Neuronal stem cell (in vitro differentiated cells): ENCODE measurements at regions not wholly inside any gene's neighbourhood (a gene's known extent, or its start where the extent isn't known, plus 50 kb on each side); places are given as distances from the start of the nearest gene placed in this dataset.
A peak's percentile ranks its signal among the peaks of the same experiment; 100 is the strongest.

Experiments
- DNase-seq: peaks from one replicate; pipeline ENCODE4 v3.0.0-alpha.2; 2013; ENCODE audit warnings: low spot score
- H2AFZ ChIP-seq: one replicate; pipeline ENCODE4 v1.6.1; 2013; ENCODE audit warnings: mild to moderate bottlenecking, low read length, inconsistent platforms
- H2AK5ac ChIP-seq: 2 replicates; pipeline ENCODE4 v1.6.1; 2013; ENCODE audit warnings: low read depth, mild to moderate bottlenecking, inconsistent platforms, low read length, moderate library complexity, mixed read lengths
- H2BK120ac ChIP-seq: 2 replicates; pipeline ENCODE4 v1.6.1; 2013; ENCODE audit warnings: low read depth, mild to moderate bottlenecking, inconsistent platforms, low read length, moderate library complexity, mixed read lengths
- H2BK12ac ChIP-seq: one replicate; pipeline ENCODE4 v1.6.1; 2013; ENCODE audit warnings: low read length, inconsistent platforms
- H2BK15ac ChIP-seq: 2 replicates; pipeline ENCODE4 v1.6.1; 2013; ENCODE audit warnings: mild to moderate bottlenecking, low read length, inconsistent platforms, mixed read lengths
- H2BK5ac ChIP-seq: one replicate; pipeline ENCODE4 v1.6.1; 2013; ENCODE audit warnings: inconsistent platforms, mild to moderate bottlenecking, low read length, moderate library complexity
- H3K14ac ChIP-seq: one replicate; pipeline ENCODE4 v1.6.1; 2013; ENCODE audit warnings: low read length, inconsistent platforms
- H3K18ac ChIP-seq: 2 replicates; pipeline ENCODE4 v1.6.1; 2013; ENCODE audit warnings: low read length, inconsistent platforms
- H3K23ac ChIP-seq: 2 replicates; pipeline ENCODE4 v1.6.1; 2013; ENCODE audit warnings: low read depth, mild to moderate bottlenecking, mixed read lengths, low read length, inconsistent platforms; ENCODE audit not compliant: poor library complexity
- H3K27ac ChIP-seq: replicated peaks from 3 replicates; pipeline ENCODE4 v1.5.1; 2013; ENCODE audit warnings: low read length, inconsistent platforms
- H3K27me3 ChIP-seq, 3 experiments: 2 replicates each; pipeline ENCODE4 v1.6.1; 2013; ENCODE audit warnings: low read length in 3 of 3, mild to moderate bottlenecking in 2 of 3, inconsistent platforms in 1 of 3, low read depth in 1 of 3, mixed read lengths in 1 of 3, moderate library complexity in 1 of 3; ENCODE audit not compliant: control insufficient read depth in 3 of 3, insufficient read depth in 3 of 3
- H3K36me3 ChIP-seq, 2 donors: replicated peaks in 1 of 2; 2 replicates each; pipeline ENCODE4 v1.6.1; 2013; ENCODE audit warnings: low read length in 2 of 2; ENCODE audit not compliant: control insufficient read depth in 2 of 2, insufficient read depth in 2 of 2
- H3K4ac ChIP-seq: 2 replicates; pipeline ENCODE4 v1.6.1; 2013; ENCODE audit warnings: inconsistent platforms, mild to moderate bottlenecking, low read length, moderate library complexity
- H3K4me1 ChIP-seq, 2 donors: 1 replicate in 1 of 2; 2 replicates in 1 of 2; pipeline ENCODE4 v1.6.1; 2013; ENCODE audit warnings: low read length in 2 of 2, low read depth in 1 of 2; ENCODE audit not compliant: control insufficient read depth in 2 of 2, insufficient read depth in 1 of 2
- H3K4me2 ChIP-seq: one replicate; pipeline ENCODE4 v1.6.1; 2013; ENCODE audit warnings: mild to moderate bottlenecking, low read length, inconsistent platforms; ENCODE audit not compliant: insufficient read depth, poor library complexity, severe bottlenecking
- H3K4me3 ChIP-seq, 2 donors: 2 replicates each; pipeline ENCODE4 v1.5.1; 2013; ENCODE audit warnings: low read length in 2 of 2, mild to moderate bottlenecking in 2 of 2, inconsistent platforms in 1 of 2, moderate library complexity in 1 of 2
- H3K79me1 ChIP-seq: one replicate; pipeline ENCODE4 v1.6.1; 2013; ENCODE audit warnings: low read depth, mild to moderate bottlenecking, inconsistent platforms, low read length, moderate library complexity
- H3K9ac ChIP-seq: one replicate; pipeline ENCODE4 v1.6.1; 2013; ENCODE audit warnings: mild to moderate bottlenecking, low read depth, low read length, inconsistent platforms; ENCODE audit not compliant: poor library complexity
- H3K9me3 ChIP-seq, 2 donors: replicated peaks in 1 of 2; 2 replicates each; pipeline versions ENCODE3 to v1.6.1; 2013; ENCODE audit warnings: low read length in 2 of 2, mild to moderate bottlenecking in 2 of 2, inconsistent platforms in 1 of 2, low read depth in 1 of 2, mixed read lengths in 1 of 2, moderate library complexity in 1 of 2; ENCODE audit not compliant: control insufficient read depth in 2 of 2, insufficient read depth in 1 of 2
- H4K8ac ChIP-seq: one replicate; pipeline ENCODE4 v1.6.1; 2013; ENCODE audit warnings: low read depth, mild to moderate bottlenecking, inconsistent platforms, low read length, moderate library complexity
- H4K91ac ChIP-seq: one replicate; pipeline ENCODE4 v1.6.1; 2013; ENCODE audit warnings: low read length, low read depth, mild to moderate bottlenecking, inconsistent platforms; ENCODE audit not compliant: poor library complexity
- WGBS, 2 donors: extraction: QIAGEN DNeasy Blood & Tissue Kit; methylation state at CpG; one replicate each; pipeline ENCODE4 v1.1.7; 2013; ENCODE audit warnings: missing lambda C conversion rate in 2 of 2, mixed read lengths in 1 of 2; ENCODE audit not compliant: insufficient read length in 2 of 2, insufficient replicate concordance in 1 of 2; ENCODE audit errors: extremely low coverage in 2 of 2; 5-methylcytosine and 5-hydroxymethylcytosine counted together

DNA sequence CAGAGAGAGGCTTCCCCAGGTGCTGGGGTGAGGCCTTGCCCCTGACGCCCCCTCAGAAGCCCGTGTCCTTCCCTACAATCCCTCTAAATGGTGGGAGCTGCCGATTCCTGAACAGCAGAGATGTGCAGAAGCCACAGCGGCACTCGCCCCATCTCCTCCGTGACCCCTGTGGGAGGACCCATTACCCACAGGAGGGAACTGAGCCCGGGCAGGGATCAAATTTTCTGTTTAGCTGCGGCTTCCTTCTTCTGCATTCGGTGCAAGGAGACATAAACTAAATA lies 181.2 kb upstream of the RAB6C start:
- no peak overlapping the region for H3K27ac ChIP-seq
- H3K9ac ChIP-seq: no peak overlapping the region
- H3K9me3 ChIP-seq: no peaks in the 10 kb centered on the region
- WGBS, 2 donors: no CpG with 5 or more reads among the region's 9 CpGs
- no peak overlapping the region for H3K4ac ChIP-seq
- DNase-seq: no peak
- peaks cover 2 to 4% of the 10 kb centered on the region in 2 donors for H3K4me1 ChIP-seq
- H2BK120ac ChIP-seq: no peak overlapping the region
- H2AK5ac ChIP-seq: no peak overlapping the region
- no peaks in the 10 kb centered on the region for H3K36me3 ChIP-seq
- H2BK12ac ChIP-seq: no peak overlapping the region
- H4K8ac ChIP-seq: no peak overlapping the region
- H2AFZ ChIP-seq: no peak overlapping the region
- H3K79me1 ChIP-seq: no peaks in the 10 kb centered on the region
- no peak overlapping the region for H3K4me3 ChIP-seq
- peak overlapping the region; percentile 5 for H3K23ac ChIP-seq
- no peaks in the 10 kb centered on the region for H3K27me3 ChIP-seq
- H3K14ac ChIP-seq: no peak overlapping the region
- no peak overlapping the region for H2BK5ac ChIP-seq
- no peak overlapping the region for H2BK15ac ChIP-seq
- H3K18ac ChIP-seq: peak overlapping the region; percentile 15
- no peak overlapping the region for H4K91ac ChIP-seq
- H3K4me2 ChIP-seq: no peak overlapping the region

DNA sequence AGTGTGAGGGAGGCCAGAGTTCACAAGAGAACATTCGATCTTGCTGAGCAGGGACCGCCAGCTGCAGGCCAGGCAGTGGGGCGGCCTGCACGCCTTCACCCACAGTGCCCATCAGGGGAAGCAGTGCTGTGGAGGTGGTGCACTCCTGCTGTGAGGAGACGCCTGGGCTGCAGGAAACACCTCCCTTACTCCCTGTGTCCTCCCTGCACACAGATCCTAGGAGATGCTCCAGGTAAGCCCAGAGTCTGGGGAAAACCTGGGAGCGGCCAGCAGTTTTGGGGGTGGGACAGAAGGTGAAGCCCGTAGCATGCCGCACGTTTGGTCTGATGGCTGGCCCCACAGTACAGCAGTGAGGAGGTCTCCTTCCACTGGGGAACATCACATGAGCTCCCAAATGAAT lies 180.8 kb upstream of the RAB6C start:
- H3K23ac ChIP-seq: peak overlapping the region; percentile 82
- H3K18ac ChIP-seq: peak overlapping the region; percentile 35
- no peak overlapping the region for H2BK15ac ChIP-seq
- no peak overlapping the region for H3K14ac ChIP-seq
- H4K91ac ChIP-seq: no peak overlapping the region
- H2AK5ac ChIP-seq: peak overlapping the region; percentile 22
- no peak for DNase-seq
- H2BK12ac ChIP-seq: no peak overlapping the region
- H3K36me3 ChIP-seq: no peaks in the 10 kb centered on the region
- no peaks in the 10 kb centered on the region for H3K27me3 ChIP-seq
- no peak overlapping the region for H2BK5ac ChIP-seq
- H3K9ac ChIP-seq: no peak overlapping the region
- peaks cover under 1 to 2% of the 10 kb centered on the region in 2 donors for H3K4me1 ChIP-seq
- H3K9me3 ChIP-seq: no peaks in the 10 kb centered on the region
- no peak overlapping the region for H2AFZ ChIP-seq
- no peaks in the 10 kb centered on the region for H3K79me1 ChIP-seq
- H2BK120ac ChIP-seq: no peak overlapping the region
- no CpG with 5 or more reads among the region's 9 CpGs for WGBS, 2 donors
- H4K8ac ChIP-seq: no peak overlapping the region
- no peak overlapping the region for H3K4ac ChIP-seq
- no peak overlapping the region for H3K27ac ChIP-seq
- no peak overlapping the region for H3K4me3 ChIP-seq
- H3K4me2 ChIP-seq: no peak overlapping the region

DNA sequence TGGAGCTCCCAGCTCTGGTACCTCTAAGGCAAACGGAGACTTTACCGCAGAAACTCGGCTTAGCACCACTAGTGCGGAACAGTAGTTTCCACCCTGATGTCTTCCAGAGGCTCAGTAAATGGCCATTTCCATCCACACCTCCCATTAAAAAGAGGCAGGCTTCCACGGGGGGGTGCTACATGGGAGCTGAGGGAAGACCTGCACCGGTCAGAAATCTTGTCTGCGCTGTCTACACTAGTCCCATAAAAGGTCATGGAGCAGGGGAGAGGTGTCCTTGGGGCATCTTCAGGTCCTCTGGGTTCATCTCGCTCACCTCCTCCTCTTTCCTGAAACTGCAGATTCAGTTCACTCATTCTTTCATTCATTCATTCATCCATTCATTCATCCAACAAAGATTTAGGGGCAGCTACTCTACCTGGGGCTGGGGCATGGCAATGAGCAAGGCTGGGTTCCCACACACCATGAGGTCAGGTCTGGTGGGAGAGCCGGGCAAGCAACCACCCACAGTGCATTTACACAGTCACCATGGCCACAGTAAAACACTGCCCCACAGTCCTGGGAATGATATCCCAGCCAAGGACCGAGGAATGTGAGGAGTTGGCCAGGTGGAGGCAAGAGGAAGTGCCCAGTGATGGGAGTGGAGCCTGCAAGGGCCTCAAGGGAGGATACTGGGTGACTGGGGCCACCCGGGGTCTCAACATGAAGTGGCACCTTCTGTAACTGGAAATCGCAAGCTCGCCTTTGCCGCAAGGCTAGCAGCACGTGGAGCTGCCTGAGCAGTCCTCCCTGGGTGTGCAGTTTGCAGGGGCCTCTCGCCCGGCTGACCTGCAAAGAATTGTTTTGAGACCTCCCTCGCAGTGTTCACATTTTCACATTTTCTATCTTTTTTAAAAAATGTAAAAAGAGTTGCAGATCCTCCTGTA lies 180.2 kb upstream of the RAB6C start:
- no peak overlapping the region for H2AK5ac ChIP-seq
- no peak overlapping the region for H2BK12ac ChIP-seq
- H3K79me1 ChIP-seq: no peaks in the 10 kb centered on the region
- H3K4me1 ChIP-seq: peaks cover 0 to 2% of the 10 kb centered on the region in 2 donors
- no peak overlapping the region for H2AFZ ChIP-seq
- no peak overlapping the region for H3K23ac ChIP-seq
- no peak overlapping the region for H3K9ac ChIP-seq
- H3K27me3 ChIP-seq: no peaks in the 10 kb centered on the region
- DNase-seq: no peak
- no peaks in the 10 kb centered on the region for H3K9me3 ChIP-seq
- H3K14ac ChIP-seq: no peak overlapping the region
- H3K36me3 ChIP-seq: no peaks in the 10 kb centered on the region
- no peak overlapping the region for H3K4me3 ChIP-seq
- no peak overlapping the region for H4K91ac ChIP-seq
- H3K4ac ChIP-seq: no peak overlapping the region
- H3K4me2 ChIP-seq: no peak overlapping the region
- H2BK15ac ChIP-seq: no peak overlapping the region
- no peak overlapping the region for H3K27ac ChIP-seq
- H4K8ac ChIP-seq: no peak overlapping the region
- no peak overlapping the region for H3K18ac ChIP-seq
- no CpG with 5 or more reads among the region's 18 CpGs for WGBS, 2 donors
- H2BK120ac ChIP-seq: no peak overlapping the region
- no peak overlapping the region for H2BK5ac ChIP-seq

DNA sequence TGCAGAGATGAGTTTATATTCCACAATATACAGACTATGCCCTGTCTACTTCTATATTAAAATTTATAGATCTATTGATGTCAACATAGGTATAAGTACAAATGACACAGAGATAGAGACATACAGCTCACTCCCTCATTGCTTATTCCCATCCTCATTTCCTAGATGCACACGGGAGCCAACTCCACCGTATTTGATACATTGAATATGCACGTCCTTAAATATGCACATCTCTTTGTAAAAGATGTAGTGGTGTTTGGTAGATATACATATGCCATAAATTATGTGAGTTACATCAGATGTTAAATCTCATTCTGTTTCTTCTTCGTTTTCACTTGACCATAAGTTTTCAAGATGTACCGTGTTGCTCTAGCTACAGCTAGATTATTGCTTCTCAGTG lies 179.2 kb upstream of the RAB6C start:
- no peak overlapping the region for H3K4me3 ChIP-seq
- H2BK15ac ChIP-seq: no peak overlapping the region
- H3K27ac ChIP-seq: no peak overlapping the region
- no peak for DNase-seq
- H2BK5ac ChIP-seq: no peak overlapping the region
- no peaks in the 10 kb centered on the region for H3K9me3 ChIP-seq
- no peaks in the 10 kb centered on the region for H3K79me1 ChIP-seq
- no peaks in the 10 kb centered on the region for H3K36me3 ChIP-seq
- no peak overlapping the region for H3K14ac ChIP-seq
- H3K23ac ChIP-seq: no peak overlapping the region
- no peak overlapping the region for H4K91ac ChIP-seq
- no peak overlapping the region for H3K9ac ChIP-seq
- H3K4ac ChIP-seq: no peak overlapping the region
- no peak overlapping the region for H2BK120ac ChIP-seq
- H3K27me3 ChIP-seq: no peaks in the 10 kb centered on the region
- H3K4me2 ChIP-seq: no peak overlapping the region
- H2AFZ ChIP-seq: no peak overlapping the region
- H2BK12ac ChIP-seq: no peak overlapping the region
- H3K18ac ChIP-seq: no peak overlapping the region
- H3K4me1 ChIP-seq: peaks cover 0 to 2% of the 10 kb centered on the region in 2 donors
- no peak overlapping the region for H2AK5ac ChIP-seq
- no CpG with 5 or more reads among the region's 5 CpGs for WGBS, 2 donors
- H4K8ac ChIP-seq: no peak overlapping the region
